ENCODE measurements at regions not wholly inside any gene's neighbourhood (a gene's known extent, or its start where the extent isn't known, plus 50 kb on each side); places are given as distances from the start of the nearest gene placed in this dataset.

- Histone ChIP-seq H2BK120ac (ENCODE audit: low read depth, low read length, poor library complexity, severe bottlenecking) (no peak overlapping the region), H3K79me2 (ENCODE audit: insufficient read depth, low read length) (no peaks in the 10 kb centered on the region), H2BK5ac (ENCODE audit: insufficient read length, low read length) (no peak overlapping the region), H3K9ac (ENCODE audit: extremely low read depth, insufficient read length, low read length) (no peak overlapping the region), H2BK15ac (ENCODE audit: low read depth, low read length) (no peak overlapping the region), H3K27ac (ENCODE audit: insufficient read length, low read depth, low read length) (peak overlapping the region; percentile 62), H2BK20ac (ENCODE audit: low read depth, low read length, poor library complexity, severe bottlenecking) (no peak overlapping the region), H3K23me2 (ENCODE audit: insufficient read length, low read depth, low read length, poor library complexity, severe bottlenecking) (no peaks in the 10 kb centered on the region), H3T11ph (ENCODE audit: low read length) (no peak overlapping the region), H2BK12ac (ENCODE audit: insufficient read length, low read depth, low read length) (no peak overlapping the region), H3K4ac (ENCODE audit: low read depth, low read length) (no peak overlapping the region), H4K20me1 (ENCODE audit: control insufficient read depth, insufficient read depth, insufficient read length) (no peaks in the 10 kb centered on the region), H3K4me2 (ENCODE audit: insufficient read depth, insufficient read length, low read length) (no peak overlapping the region), H3K27me3 (ENCODE audit: insufficient read depth, low read length) (no peaks in the 10 kb centered on the region), H3K14ac (ENCODE audit: insufficient read depth, low read length) (peak overlapping the region; percentile 31), H3K18ac (ENCODE audit: insufficient read length, low read depth, low read length) (peak overlapping the region; percentile 38), H4K8ac (replicated peaks; ENCODE audit: insufficient read length, low read depth, low read length) (no peak overlapping the region), H3K56ac (ENCODE audit: insufficient read length, low read depth, low read length) (no peak overlapping the region), H2AK5ac (ENCODE audit: insufficient read length, low read length) (no peak overlapping the region), H2AFZ (ENCODE audit: low read length) (peak overlapping the region; percentile 44), H3K79me1 (ENCODE audit: insufficient read depth, low read depth, low read length, poor library complexity, severe bottlenecking) (no peaks in the 10 kb centered on the region), H3K9me3 (ENCODE audit: control insufficient read depth, low read depth, low read length) (peaks cover 8% of the 10 kb centered on the region), H4K91ac (ENCODE audit: insufficient read length, low read depth, low read length) (peak overlapping the region; percentile 24), H3K4me1 (ENCODE audit: insufficient read depth, low read length) (no peaks in the 10 kb centered on the region), H4K5ac (ENCODE audit: insufficient read length, low read depth, low read length) (no peak overlapping the region), H3K23ac (ENCODE audit: insufficient read length, low read depth, low read length) (no peak overlapping the region)
- H3K27ac Mint-ChIP-seq, result peak overlapping the region; percentile 31 to 50 (median 46); a peak in 4 of 7 replicates
- no peak overlapping the region for H3K4me3 Mint-ChIP-seq
- H3K36me3 Mint-ChIP-seq (ENCODE audit: insufficient read depth in 1 of 3, low read depth in 3 of 3), result peaks cover 8 to 21% (median 21%) of the 10 kb centered on the region in 3 experiments; a peak in 6 of 7 replicates
- peak; percentile 74 for DNase-seq
- H3K4me1 Mint-ChIP-seq, result peaks cover 5 to 7% of the 10 kb centered on the region in 2 experiments; a peak in 1 of 4 replicates
- TF ChIP-seq CTCF (conservative IDR thresholded peaks at IDR 0.05), result no peak
- no CpG with 5 or more reads among the region's 46 CpGs for WGBS (ENCODE audit: extremely low coverage, insufficient read length, low lambda C conversion rate)
- peaks cover 3% of the 10 kb centered on the region for H3K27me3 Mint-ChIP-seq (ENCODE audit: low read depth)
- peaks cover 13 to 22% of the 10 kb centered on the region in 2 experiments for H3K9me3 Mint-ChIP-seq
Observed at GRCh38 chr5:42950456-42951292, 89.4 kb downstream of the ANXA2R start.

All from H9 (cell line).